ENCODE measurements at regions not wholly inside any gene's neighbourhood (a gene's known extent, or its start where the extent isn't known, plus 50 kb on each side); places are given as distances from the start of the nearest gene placed in this dataset.

- DNase-seq (ENCODE audit: insufficient read length, low spot score) (no peak), FAIRE-seq (peak; percentile 51)
These were observed 72.3 kb upstream of the CENPW start for GRCh38 chr6:126267626-126268025.

DNA sequence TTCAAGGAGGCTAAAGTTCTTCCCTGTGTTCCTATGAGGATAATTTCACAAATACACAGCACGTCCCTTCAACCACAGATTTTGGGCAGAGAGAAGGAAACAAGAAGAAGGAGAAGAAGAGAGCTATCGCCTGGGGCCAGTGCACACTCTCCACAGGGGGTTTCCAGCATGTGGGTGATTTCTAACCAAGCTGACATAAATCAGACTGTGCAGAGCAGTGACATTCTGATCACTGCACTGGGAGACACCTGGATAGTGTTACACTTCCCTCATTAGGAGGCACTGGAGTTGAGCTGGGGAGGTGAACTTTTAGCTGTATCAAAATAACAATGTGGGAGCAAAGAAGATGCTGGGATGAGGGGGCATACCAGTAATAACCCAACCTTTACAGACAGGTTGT, 71.8 kb upstream of the CENPW start:
- FAIRE-seq (no peak), DNase-seq (ENCODE audit: insufficient read length, low spot score) (no peak)
- TF ChIP-seq CTCF (IDR thresholded peaks at IDR 0.05; ENCODE audit: insufficient read depth, missing control alignments): no peak

More at GRCh38 chr6:126267626-126268025, 72.3 kb upstream of the CENPW start:
- no peak for TF ChIP-seq CTCF (IDR thresholded peaks at IDR 0.05; ENCODE audit: insufficient read depth, missing control alignments)

DNA sequence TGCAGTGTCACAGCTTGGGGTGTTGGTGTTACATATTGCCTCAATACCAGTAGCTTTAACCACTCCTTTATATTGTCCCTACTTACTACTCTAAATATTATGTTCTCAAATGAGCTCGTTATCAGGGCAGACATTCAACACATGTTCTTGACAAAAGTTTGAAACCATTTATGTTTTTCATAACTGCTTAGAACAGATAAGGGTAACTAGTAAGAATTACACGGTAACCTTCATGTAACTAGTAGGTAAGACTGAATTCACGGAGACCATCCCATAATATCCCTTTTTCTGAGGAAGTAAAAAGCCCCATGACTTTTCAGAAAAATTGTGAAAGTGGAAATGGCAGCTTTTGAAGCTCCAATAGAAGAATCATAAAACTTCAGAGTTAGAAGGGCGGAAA, 59.6 kb upstream of the CENPW start:
- TF ChIP-seq CTCF (IDR thresholded peaks at IDR 0.05; ENCODE audit: insufficient read depth, missing control alignments): no peak
- no peak for FAIRE-seq
- DNase-seq (ENCODE audit: insufficient read length, low spot score): no peak

DNA sequence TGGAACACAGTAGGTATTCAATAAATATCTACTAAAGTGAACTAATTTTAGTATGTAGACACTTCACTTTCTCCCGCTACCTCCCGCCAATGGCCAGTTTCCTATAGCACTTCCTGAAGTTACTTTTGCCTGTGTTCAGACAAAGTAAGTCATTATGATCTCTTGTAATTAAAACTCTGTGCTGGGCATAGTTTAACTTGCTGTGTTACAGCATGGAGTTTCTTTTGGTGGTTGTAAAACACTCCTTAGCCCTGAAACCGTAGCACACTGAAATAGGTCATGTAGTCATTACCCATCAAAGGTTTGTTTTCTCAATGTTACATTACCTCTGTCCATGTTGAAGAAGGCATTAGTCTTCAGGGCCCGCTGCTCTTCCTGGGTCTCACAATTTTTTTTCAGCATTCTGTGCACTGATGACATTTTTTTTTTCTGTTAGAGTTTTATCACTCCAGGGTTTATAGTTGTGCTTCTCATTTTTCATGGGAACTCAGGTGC, 54.0 kb upstream of the CENPW start:
- FAIRE-seq (no peak), DNase-seq (ENCODE audit: insufficient read length, low spot score) (no peak)
- no peak for TF ChIP-seq CTCF (IDR thresholded peaks at IDR 0.05; ENCODE audit: insufficient read depth, missing control alignments)

Data from D721Med (cell line).